NCI-H82 treated with DMSO at 0.1 percent for 48 hours (cell line): ENCODE measurements at regions not wholly inside any gene's neighbourhood (a gene's known extent, or its start where the extent isn't known, plus 50 kb on each side); places are given as distances from the start of the nearest gene placed in this dataset.

Source experiments
- DNase-seq: peaks from one replicate; lab custom pipeline; 2025; ENCODE audit not compliant: unreplicated experiment; lab: John Stamatoyannopoulos, UW

DNA sequence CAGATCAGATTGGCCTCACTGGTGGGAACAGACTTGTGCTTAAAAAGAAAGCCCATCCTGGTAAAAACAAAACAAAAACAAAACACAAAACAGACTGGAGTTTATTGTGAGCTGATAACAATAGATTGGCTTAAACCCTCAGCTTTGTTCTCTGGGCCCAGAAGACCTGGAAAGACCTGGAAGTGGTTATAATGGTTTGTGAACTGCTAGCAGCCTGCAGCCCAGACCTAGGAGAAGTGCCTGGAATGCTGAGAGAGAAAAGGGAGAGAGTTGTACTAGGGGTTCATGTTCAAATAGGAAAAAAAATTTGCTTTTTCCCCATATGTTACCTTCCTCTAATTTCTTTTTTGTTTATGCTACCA, 396.6 kb downstream of the DMAC1 start:
- DNase-seq, result no peak

DNA sequence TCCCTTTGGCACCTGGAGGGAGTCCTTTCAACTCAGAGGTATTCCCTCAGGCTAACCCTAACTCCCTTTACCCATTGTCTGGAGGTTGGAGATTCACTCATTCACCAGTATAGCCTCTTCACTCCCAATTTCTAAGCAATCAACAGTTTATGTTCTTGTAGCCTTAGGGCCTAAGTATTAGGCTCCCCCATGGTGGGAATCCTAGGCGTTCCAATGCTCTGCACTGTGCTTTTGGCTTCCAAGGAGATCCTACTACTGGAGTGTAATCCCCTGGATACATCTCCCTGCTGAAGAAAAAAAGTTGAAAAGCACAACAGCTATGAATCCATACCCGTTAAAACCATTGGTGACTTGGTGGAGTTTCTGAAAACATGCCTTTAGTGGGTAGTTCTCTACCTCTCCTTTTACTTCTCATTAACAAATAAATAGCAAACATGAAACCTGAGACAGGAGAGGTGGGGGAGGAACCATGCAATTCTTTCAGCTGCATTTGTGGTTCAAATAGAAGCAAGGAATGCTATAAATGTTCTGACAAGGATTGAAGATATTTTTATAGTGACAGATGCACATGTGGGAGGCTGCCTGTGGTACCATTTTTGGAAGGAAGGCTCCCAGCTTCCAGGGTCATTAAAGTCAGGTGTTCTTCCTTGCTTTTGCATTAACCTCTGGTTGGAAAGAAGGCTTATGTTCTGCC, 397.1 kb downstream of the DMAC1 start:
- DNase-seq, result no peak

DNA sequence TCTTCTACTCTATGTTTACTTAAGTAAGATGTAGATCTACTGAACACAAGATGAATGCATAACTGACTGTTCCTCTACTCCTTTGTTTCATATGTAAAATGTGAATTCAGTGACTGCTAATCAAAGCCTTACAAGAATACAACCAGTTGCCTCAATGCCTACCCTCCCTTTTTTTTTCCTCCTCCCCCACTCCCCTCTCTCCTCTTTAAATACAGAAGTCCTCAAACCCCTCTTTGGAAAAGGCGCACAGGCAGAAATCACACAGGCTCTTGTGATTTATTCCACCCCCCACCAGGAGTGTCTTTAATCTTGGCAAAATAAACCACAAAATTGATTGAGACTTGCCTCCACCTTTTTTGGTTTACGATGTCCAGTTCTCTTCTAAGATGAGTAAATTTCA, 398.5 kb downstream of the DMAC1 start:
- no peak for DNase-seq

DNA sequence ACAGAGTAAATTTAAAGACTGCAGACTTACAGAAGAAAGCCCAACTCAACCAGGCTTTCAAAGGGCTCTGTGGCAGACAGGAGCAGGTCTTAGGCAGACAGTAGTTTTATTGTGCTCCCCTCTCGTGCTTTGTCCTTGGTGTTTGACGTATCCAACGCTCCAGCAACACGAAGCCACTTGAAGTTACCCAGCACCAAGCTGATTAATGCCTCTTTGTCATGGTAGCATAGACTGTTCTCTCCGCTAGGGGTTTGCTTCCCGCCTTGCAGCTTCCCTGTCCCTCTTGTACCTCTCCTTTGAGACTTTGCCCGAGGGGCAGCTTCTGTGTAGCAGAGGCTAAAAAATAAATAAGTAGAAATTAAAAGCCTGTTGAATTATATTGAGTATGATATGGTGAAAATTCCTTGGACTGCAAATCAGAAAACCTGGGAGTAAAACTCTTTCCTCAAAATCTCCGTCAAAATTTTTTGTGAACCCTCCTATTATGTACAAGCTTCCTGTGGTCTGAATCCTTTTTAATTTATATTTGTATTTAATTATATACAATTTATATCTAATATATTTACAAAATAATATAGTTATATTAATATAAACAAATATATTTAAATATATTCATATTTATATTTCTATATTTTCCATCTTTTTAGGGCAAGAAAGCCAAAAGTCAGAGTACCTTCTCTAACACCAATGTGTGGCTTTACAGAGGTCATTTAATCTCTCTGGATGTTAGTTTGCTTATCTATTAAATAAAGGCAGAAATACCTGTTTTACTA, 405.4 kb downstream of the DMAC1 start:
- no peak for DNase-seq

DNA sequence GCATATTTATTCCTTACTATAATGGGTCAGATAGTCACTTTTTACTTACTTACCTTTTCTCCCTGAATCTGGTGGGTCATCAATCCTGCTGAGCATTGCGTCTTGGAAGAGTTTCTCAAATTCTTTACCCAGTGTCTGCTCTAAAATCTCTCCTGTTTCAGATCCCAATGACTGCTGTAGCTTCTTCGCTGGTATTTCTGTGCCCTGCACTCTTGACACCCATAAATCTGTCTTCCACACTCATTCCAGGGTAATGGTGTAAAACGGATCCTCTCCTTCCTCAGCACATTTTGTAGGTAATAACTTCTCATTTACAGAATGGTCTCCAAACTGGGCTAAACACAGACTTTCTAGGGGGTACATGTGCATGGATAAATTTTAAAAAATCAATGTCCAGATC, 407.4 kb downstream of the DMAC1 start:
- DNase-seq, result no peak

DNA sequence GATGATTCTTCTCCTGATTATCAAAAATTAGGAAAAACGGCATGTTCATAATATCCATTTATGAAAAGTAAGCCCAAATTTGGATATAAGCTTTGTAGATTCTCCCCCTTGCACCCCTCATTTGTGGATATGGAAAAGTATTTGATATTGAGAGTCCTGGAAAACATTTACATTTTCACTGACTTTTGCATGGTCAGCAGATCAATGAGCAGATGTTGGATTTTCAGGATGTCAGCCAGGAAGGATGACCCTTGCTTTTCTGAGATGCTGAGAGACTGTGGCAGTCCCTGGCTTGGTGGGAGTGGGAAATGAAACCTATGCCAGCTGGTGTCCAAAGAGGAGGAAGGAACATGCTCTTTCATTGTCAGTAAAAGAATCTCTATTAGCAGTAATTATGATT, 410.8 kb downstream of the DMAC1 start:
- DNase-seq, result no peak

DNA sequence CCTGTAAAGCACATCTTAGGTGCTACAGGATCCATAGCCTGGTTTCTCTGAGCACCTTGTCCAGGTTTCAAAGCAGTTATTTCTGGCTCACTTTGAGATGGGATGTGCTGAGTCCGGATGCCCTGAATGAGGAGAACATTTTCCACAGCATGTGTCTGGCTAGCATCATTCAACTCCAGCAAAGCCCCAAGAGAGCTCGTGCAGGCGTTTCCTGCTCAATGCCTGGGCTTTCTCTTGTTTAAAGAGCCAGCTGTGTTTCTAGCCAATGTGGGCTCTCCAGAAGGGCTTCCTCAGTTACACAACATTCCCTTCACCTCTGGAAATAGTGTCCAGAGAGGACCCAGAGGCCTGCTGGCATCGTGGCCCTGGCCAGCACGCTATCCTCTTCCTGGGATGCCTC, 411.7 kb downstream of the DMAC1 start:
- DNase-seq, result no peak

DNA sequence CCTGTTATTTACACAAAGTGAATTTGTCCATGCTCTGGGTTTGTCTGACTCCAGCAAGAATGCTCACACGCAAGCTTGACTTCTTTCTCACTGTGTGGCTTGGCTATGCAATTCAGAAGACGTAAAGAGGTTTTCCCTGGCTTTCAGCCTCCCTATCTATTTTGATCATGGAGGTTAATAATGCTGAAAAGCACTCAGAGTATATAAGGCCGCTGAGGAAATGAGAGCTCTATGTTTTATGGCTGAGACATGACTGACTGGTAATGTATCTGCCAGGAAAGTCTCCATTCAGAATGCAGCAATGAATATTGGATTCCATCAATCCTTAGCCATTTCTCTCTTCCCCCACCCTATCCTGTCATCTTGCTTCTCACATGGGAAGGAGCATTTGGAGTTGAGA, 417.3 kb downstream of the DMAC1 start:
- DNase-seq, result no peak

DNA sequence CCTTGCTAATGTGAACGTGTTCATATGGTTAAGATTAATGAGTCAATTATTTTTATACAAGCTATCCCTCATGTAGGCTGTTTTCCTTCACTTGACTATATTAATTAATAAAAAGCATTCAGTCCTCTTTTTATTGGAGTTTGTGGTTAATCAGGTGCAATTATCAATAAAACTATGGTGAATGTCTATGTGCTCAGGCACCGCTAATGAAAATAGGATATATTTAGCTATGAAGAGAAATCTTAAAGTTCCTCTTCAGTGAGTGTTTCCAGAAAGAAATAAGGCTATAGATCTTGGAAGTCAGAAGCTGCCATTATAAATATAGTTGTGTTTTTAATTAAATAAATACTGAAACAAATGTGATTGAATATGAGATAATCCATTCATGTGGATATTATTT, 422.1 kb downstream of the DMAC1 start:
- no peak for DNase-seq

DNA sequence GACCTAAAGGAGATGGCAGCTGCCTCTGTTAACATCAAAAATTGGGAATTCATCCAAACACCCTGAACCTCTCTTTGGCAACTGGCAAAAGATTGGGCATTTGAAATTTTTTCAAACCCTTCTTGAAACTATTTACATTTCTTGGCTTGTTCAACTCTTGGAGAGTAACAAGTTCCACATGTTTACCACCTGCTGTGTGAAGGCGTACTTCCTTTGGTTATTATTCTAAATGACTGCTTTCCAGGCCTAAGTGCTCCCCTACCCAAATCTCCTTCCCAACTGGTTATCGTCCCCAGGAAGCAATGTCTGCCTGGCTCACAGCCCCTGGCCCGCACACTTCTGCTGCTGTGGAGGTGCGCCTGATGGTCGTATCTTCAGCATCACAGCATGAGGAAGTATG, 422.7 kb downstream of the DMAC1 start:
- no peak for DNase-seq

DNA sequence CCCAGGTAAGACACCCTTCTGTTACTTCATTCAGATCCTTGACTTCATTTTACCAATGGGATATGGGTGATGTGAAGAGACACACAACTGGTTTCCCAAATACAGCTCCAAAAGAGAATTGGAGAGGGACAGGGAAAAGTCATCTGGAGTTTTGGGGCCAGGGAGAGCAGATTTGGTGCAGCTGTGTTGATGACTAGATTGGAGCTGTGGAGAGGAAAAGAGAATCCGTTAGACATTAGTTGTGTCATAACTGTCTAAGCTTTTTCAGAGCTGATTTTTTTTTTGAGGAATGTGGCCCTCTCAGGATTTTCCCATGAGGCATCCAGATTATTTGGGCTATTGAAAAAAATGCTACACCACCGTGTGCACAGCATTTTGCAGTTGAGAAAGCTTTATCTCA, 423.4 kb downstream of the DMAC1 start:
- no peak for DNase-seq

DNA sequence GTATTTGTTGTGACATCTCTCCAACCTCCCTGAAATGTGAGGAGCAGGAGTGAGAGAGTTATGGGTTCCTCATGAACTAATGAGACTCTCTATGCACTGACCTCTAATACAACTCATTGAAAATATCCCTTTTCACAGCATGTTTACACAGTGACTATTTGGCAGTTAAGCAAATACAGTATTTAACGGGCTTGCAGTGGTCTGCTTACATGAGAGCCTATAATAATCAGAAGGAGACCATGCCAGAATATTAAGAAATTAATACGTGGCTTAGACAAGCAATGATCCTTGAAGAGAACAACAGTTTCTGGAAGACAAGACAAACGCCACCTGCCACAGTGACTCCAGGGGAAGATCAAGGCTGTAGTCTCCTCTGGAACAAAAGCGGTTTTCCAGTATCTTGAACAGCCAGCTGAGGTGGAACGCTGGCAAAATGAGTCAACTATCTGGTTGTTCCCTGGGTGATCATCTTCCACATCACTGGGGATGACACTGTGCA, 424.5 kb downstream of the DMAC1 start:
- no peak for DNase-seq

DNA sequence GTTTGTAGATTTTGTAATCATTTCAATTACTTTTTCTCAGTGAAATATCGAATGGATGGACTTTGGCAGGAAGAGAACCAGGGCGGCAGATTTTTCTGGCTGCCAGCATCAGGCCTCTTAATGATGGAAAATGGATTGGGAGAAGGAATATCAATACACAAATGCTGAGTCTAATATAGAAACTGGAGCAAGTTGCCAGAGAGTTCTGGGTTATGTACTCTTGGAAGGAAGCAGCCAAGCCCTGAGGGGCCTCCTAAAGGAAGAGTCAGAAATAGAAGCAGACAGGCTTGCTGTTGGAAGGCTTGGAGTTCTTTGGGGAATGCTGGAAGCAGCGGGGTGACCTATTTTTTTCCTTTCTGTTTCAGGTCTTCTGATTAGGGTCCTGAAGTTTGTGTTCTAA, 428.6 kb downstream of the DMAC1 start:
- no peak for DNase-seq

DNA sequence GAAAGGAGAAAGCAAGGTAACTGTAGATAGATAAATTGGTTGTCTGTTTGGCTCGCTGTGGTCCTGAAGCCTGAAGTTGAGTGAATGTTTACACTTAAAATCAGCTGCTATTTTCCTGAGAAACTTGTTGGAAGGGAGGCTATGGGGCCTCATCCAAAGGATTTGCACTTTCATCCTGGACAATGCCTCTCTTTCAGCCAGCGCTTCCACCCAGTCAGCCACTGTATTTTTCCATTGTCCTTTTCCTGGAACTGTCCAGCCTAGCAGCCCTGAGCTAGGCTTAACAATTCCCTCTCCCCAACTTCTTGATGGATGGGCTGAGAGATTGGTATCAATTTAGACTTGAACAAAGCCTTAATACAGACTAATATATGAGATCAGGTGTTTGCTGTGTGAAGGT, 429.2 kb downstream of the DMAC1 start:
- no peak for DNase-seq

DNA sequence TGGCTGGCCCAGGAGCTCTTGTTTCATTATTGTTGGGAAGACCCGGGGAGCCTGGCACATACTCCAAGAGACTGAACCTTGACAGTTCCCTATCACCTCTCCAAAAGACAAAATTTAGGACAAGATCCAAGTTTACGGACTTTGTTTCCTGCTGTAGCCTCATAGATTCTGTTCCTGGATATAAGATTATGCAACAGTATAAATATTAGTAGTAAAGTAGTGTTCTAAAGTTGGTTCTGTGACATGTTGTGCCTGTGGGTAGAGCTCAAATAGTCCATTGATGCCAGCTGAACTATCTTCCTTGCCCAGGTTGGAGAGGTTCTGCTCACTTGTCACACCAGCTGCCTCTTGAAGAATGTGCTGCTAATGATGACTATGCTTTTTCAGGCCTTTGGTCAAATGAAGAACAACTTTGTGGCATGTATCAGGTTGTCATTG, 430.2 kb downstream of the DMAC1 start:
- DNase-seq, result no peak

DNA sequence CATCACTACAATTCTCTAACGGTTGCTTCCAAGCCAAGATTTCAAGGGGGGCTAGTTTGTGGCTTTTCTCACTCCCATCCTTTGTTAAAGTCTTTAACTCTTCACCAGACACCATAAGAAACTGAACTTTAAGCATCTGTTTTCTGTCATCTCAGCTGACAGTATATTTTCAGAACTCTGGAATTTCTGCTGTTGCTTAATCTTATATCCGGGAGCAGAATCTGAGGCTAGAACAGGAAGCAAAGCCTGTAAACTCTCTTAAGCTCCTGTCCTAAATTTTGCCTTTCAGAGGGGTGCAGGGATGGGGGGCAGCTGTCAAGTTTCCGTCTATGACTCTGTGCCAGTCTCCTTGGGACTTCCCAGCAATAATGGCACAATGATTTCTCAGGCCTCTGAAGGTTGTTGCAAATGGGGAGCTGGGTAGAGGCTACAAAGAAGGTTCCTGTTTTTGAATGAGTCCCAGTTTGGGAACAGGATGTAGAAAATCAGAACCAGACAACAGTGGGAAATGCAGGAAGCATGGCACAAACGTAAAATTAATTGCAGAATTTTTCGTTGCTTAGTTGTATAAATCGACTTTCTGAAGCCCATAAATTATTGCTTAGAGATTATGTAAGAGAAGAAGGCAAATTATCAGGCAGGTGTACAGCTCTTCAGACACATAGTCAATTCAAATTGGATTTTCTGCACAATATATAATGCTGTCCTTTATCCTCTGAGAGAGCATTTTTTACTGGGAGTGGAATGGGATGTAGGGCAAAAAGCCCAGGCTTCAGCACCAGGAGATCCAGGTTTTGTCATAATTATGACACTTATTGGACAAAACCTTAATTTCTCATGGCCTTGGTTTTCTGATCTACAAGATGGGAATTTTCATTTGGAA, 430.9 kb downstream of the DMAC1 start:
- no peak for DNase-seq

DNA sequence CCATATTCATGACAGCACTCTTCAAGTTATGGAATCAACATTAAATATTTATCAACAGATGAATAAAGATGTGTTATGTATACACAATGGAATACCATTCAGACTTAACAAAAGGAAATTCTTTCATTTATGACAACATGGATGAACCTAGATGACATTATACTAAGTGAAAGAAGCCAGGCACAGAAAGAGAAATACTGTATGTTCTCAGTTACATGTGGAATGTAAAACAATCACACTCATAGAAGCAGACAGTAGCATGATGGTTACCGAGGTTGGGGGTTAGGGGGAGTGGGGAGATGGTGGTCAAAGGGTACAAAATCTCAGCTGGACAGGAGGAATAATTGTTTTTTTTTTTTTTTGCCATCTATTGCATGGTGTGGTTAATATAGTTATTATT, 431.9 kb downstream of the DMAC1 start:
- no peak for DNase-seq

DNA sequence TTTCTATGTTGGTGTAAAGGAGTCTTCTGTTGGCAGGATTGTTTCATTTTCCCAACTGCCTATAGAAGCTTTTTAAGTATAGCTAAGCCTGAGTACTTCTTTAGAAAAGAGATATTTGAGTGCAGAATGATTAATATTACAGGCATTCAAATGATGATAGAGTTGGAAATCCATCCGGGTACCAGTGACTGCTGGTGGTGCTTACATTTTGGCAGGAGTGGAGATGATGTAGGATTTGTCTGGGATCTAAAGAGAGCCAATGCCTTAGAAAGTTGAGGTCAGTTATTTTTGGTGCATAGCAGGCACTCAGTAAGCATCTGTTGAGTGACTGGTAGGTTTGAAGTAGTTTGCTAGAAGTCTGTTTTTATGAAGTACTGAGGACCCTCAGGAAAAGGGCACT, 433.5 kb downstream of the DMAC1 start:
- DNase-seq, result no peak

DNA sequence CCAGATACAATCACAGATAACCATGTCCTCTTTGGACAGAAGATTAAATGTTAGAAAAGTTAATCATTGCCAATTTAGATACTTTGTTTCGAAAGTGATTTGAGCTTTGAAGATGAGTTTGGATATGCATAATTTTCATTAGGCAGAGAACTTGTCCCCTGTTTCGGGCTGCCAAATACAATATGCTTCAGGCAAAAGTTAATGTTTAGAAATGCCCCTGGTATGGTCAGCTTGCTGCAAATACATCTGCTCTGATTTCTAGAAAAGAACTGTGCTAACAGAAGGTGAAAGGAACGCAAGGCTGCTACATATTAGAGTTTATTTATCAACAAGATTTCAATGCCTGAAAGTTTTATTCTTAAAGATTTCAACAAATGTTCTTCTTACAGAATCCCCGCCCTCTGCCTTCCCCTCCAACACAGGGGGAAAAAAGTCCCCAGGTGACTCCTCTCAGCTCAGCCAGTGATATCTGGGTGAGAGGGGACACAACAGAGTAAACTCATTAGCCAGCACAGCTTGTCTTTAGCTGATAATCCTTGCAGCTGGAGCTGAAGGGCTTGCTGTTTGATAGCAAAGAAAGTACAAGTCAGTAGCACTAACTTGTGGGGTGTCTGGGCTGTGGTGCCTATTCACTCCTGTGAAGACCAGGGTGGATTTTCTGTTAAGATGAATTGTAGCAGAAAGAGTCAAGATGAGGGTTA, 435.7 kb downstream of the DMAC1 start:
- DNase-seq, result peak; percentile 66

DNA sequence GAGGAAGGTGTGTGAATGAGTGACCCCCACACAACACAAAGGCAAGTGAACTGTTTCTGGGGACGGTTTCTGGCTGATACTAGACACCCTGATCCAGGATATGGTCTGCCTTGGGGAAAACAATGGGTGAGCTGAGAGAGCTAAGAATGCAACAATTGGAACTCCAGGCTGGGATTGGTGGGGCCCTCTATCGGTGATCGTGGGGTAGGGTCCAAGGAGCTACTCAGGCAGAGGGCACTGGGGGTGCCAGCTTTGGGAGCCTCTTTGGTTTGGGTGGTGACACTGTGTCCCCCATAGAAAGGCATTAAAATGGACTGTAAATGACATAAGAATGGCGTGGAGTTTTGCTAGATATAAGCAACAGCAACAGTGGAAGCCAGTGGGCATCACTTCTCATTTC, 439.1 kb downstream of the DMAC1 start:
- no peak for DNase-seq

DNA sequence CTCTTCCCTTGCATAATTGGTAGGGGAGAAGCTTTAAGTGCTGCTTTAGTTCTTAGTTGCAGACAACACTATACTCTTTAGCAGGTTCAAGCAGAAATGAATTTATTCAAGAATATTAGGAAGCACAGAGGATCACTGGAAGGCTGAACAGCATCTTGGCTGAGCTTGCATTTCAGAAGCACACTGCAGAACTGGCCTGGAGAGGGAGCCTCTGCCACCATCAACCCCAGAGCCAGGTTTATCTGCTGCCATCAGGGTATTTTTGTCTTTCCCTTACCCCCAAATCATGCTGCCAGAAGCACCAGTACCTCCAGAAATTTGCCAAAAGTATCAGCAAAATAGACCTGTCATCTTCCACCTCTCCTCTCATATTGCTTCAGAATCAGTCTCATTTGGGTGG, 440.7 kb downstream of the DMAC1 start:
- no peak for DNase-seq
